Mesenchymal stem cell (in vitro differentiated cells and primary cell): ENCODE measurements at regions not wholly inside any gene's neighbourhood (a gene's known extent, or its start where the extent isn't known, plus 50 kb on each side); places are given as distances from the start of the nearest gene placed in this dataset. TPM values are rescaled to one million over a fixed set of nuclear protein-coding genes. Genes with fewer than 3 reads are reported as not detected.

Experiments
- small RNA-seq: library from polyadenylated mRNA; stranded (forward); fragments of <200 nt; extraction: miRNeasy Mini kit (QIAGEN cat#:217004); gene quantifications from one replicate; pipeline ENCODE3, GENCODE V24; 2013; ENCODE audit warnings: low read depth

Small RNAs in the stretch of these regions (small RNA-seq; reads per million reads assigned to genes)
- gene AC234064.1 = not detected
